ENCODE measurements at regions not wholly inside any gene's neighbourhood (a gene's known extent, or its start where the extent isn't known, plus 50 kb on each side); places are given as distances from the start of the nearest gene placed in this dataset.

- TF ChIP-seq CTCF (IDR thresholded peaks at IDR 0.05) (no peak), POLR2A (IDR thresholded peaks at IDR 0.05) (no peak)
These were observed 266.5 kb upstream of the UGT8 start for GRCh38 chr4:114332119-114332518.
